Activated B cell treated with CpG ODN at 0.5 μM for 24 hours (primary cell): ENCODE measurements at regions not wholly inside any gene's neighbourhood (a gene's known extent, or its start where the extent isn't known, plus 50 kb on each side); places are given as distances from the start of the nearest gene placed in this dataset.
"Not testable (repeated sequence)": the region's sequence is repeated elsewhere in the genome, so short reads cannot be mapped to it uniquely, and the experiment has no call there.

Source experiments
- ATAC-seq: fragments of 200-7000 bp; cut with Tn5 transposase; one replicate; pipeline ENCODE4 v1.10.0; 2021; ENCODE audit warnings: low read depth, mild to moderate bottlenecking, moderate library complexity
- CTCF ChIA-PET: fragments of 350-600 bp; sonication (Branson Sonifier 250); formaldehyde crosslinking; loops from one replicate; lab custom pipeline; 2021; ENCODE audit warnings: antibody characterized with exemption; lab: Charles Lee
- POLR2A ChIA-PET: fragments of 350-600 bp; sonication (Branson Sonifier 250); formaldehyde crosslinking; loops from one replicate; lab custom pipeline; 2021; ENCODE audit warnings: antibody characterized with exemption; lab: Charles Lee
- DNase-seq: peaks from one replicate; pipeline ENCODE4 v3.0.0; 2022
- H3K27ac Mint-ChIP-seq: one replicate; pipeline ENCODE4 v1.8.0; 2020; ENCODE audit warnings: mixed read lengths
- H3K27me3 Mint-ChIP-seq: one replicate; pipeline ENCODE4 v1.8.0; 2021; ENCODE audit warnings: mixed read lengths
- H3K36me3 Mint-ChIP-seq: one replicate; pipeline ENCODE4 v1.8.0; 2021; ENCODE audit warnings: low read depth, mixed read lengths
- H3K4me1 Mint-ChIP-seq: one replicate; pipeline ENCODE4 v1.8.0; 2021; ENCODE audit warnings: mixed read lengths
- H3K4me3 Mint-ChIP-seq: one replicate; pipeline ENCODE4 v1.8.0; 2020; ENCODE audit warnings: mild to moderate bottlenecking, mixed read lengths
- H3K9me3 Mint-ChIP-seq: one replicate; pipeline ENCODE4 v1.8.0; 2020; ENCODE audit warnings: mixed read lengths
- intact Hi-C: fragments of 100-400 bp; cut with micrococcal nuclease; formaldehyde crosslinking; loops from one replicate; pipeline ENCODE4 v1.15.1; 2024
- TF ChIP-seq, protein P1 (sequence below): fragments of 200-600 bp; IDR thresholded peaks from one replicate; pipeline ENCODE4 v1.8.0; 2022; ENCODE audit warnings: antibody characterized with exemption, mild to moderate bottlenecking

DNA sequence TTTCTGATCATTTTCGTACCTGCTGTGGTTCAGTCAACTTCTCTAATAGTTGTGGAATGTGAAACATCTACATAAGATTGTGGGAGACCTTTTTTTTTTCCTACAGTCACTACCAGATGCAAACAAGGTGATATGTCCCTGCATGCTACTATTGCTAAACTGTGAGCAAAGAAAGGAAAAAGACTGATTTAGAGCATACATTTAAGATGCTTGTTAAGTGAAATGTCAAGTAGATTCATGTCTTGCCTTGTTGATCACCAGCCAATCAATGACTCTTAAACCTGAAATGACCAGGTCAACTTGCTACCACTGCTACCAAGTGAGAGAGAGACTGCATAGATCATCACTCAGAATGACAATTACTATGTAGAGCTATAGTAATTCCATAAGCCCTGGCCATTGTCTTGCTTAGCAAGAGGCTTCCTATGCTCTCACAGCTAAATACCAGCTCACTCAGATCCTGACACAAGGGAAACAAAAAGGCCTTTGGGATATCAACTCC is 84.3 kb upstream of the SKAP2 start:
- H3K9me3 Mint-ChIP-seq: no peaks in the 10 kb centered on the region
- TF ChIP-seq, protein P1, sequence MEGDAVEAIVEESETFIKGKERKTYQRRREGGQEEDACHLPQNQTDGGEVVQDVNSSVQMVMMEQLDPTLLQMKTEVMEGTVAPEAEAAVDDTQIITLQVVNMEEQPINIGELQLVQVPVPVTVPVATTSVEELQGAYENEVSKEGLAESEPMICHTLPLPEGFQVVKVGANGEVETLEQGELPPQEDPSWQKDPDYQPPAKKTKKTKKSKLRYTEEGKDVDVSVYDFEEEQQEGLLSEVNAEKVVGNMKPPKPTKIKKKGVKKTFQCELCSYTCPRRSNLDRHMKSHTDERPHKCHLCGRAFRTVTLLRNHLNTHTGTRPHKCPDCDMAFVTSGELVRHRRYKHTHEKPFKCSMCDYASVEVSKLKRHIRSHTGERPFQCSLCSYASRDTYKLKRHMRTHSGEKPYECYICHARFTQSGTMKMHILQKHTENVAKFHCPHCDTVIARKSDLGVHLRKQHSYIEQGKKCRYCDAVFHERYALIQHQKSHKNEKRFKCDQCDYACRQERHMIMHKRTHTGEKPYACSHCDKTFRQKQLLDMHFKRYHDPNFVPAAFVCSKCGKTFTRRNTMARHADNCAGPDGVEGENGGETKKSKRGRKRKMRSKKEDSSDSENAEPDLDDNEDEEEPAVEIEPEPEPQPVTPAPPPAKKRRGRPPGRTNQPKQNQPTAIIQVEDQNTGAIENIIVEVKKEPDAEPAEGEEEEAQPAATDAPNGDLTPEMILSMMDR: no peak
- H3K27ac Mint-ChIP-seq: no peak overlapping the region
- ChIA-PET POLR2A (no interaction called here), CTCF (no interaction called here)
- ATAC-seq (no peak), DNase-seq (no peak)
- H3K27me3 Mint-ChIP-seq: peaks cover 17% of the 10 kb centered on the region
- H3K4me3 Mint-ChIP-seq: no peak overlapping the region
- intact Hi-C loops: no loop called here
- H3K36me3 Mint-ChIP-seq: no peaks in the 10 kb centered on the region
- no peaks in the 10 kb centered on the region for H3K4me1 Mint-ChIP-seq

DNA sequence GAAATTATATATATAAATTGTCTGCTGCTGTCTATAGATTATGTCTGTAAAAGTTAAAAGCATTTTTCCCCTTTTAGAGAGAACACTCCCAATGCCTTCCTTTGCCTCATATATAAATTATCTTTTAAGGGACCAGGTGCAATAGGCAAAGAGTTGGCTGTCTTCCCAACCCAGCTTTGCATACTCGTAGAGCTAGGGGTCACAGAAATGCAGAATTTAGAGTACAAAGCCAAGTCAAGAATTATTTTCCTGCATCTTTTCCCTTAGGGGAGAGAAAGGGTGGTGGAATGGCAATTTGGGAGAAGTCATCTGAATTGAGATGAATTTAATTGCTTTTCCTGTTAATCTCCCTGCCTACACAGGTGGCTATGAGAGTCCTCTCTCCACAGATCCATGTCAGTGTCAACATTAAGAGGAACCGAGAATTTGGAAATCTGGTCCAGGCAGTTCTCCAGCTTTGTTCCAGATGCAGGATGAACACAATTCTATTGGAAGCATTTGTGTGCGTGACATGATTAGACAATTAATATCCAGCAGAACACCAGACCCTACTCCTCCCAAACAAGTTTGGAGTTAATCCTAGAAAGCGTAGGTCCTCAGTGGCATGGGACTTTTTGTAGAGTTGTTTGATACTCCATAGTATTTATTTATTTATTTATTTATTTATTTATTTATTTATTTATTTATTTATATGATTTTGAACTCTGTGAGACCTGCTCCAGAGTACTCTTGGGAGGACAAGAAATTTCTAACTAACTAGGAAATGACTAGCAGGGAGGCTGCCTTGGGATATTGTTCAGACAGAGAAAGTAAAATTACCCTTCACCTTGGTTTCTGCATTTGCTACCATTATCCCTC is 80.3 kb upstream of the SKAP2 start:
- H3K9me3 Mint-ChIP-seq: no peaks in the 10 kb centered on the region
- intact Hi-C loops: no loop called here
- TF ChIP-seq, protein P1: no peak
- no peak overlapping the region for H3K4me3 Mint-ChIP-seq
- no peak overlapping the region for H3K27ac Mint-ChIP-seq
- H3K4me1 Mint-ChIP-seq: no peaks in the 10 kb centered on the region
- ChIA-PET CTCF (no interaction called here), POLR2A (no interaction called here)
- peaks cover 12% of the 10 kb centered on the region for H3K27me3 Mint-ChIP-seq
- DNase-seq: no peak
- ATAC-seq: no peak
- no peaks in the 10 kb centered on the region for H3K36me3 Mint-ChIP-seq

DNA sequence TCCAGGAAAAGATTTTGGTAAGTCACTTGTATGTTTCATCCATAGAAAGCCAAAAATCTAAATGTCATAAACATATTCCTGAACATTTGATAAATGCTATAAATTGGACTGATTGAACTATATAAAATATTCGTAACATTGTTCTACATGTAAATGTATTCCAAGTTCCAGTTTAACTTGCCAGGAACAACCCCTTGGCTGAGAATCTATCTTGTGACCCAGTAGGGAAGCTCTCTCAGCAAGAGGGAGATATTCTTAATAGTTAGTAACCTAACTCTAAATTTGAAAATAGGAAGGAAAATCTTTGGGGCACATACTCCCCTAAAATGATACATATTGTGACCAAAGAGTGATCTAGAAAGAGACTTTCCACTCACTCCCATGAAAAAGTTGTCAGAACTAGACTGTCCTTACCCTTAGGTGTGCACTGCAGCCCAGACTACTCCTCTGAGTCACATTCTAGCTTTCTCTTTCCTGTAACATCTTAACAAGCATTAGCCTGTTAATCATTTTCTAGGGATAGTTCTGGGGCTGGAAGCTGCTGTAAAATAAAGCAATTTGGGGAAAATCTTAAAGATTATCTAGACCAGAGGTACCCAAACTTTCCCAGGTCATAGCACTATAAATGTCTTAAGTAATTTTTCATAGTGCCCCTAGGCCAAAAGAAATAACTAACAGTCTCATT is 73.7 kb upstream of the SKAP2 start:
- ATAC-seq: no peak
- intact Hi-C loops: no loop called here
- Mint-ChIP-seq H3K27me3 (peaks cover 11% of the 10 kb centered on the region), H3K27ac (no peak overlapping the region), H3K4me1 (no peaks in the 10 kb centered on the region), H3K9me3 (no peaks in the 10 kb centered on the region), H3K4me3 (no peak overlapping the region), H3K36me3 (no peaks in the 10 kb centered on the region)
- ChIA-PET POLR2A (no interaction called here), CTCF (no interaction called here)
- no peak for DNase-seq
- TF ChIP-seq, protein P1: no peak

DNA sequence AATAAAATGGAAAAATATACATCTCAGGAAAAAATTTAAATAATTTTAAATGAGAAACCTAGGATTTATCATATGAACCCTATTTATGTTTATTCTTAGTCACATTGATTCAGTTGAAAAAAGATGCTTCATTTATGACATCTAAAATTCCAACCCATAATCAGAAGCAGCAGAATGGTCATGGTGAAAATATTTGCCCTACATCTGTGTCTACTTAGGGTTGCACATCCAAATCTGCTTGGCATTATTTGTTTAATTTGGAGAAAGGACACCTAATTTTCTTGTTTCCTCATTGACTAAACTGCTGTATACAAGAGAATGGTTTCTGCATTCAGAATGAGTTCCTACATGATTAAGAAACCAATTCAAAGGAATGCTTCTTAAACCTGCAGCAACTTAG is 72.9 kb upstream of the SKAP2 start:
- Mint-ChIP-seq H3K36me3 (no peaks in the 10 kb centered on the region), H3K27ac (no peak overlapping the region), H3K9me3 (no peaks in the 10 kb centered on the region), H3K4me1 (no peaks in the 10 kb centered on the region), H3K4me3 (no peak overlapping the region), H3K27me3 (peaks cover 10% of the 10 kb centered on the region)
- ATAC-seq (no peak), DNase-seq (no peak)
- ChIA-PET POLR2A (no interaction called here), CTCF (no interaction called here)
- TF ChIP-seq, protein P1: no peak
- intact Hi-C loops: no loop called here

DNA sequence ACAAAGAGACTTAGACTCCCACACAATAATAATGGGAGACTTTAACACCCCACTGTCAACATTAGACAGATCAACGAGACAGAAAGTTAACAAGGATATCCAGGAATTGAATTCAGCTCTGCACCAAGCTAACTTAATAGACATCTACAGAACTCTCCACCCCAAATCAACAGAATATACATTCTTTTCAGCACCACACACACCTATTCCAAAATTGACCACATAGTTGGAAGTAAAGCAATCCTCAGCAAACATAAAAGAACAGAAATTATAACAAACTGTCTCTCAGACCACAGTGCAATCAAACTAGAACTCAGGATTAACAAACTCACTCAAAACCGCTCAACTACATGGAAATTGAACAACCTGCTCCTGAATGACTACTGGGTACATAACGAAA is 68.2 kb upstream of the SKAP2 start:
- CTCF ChIA-PET, H3K9me3 Mint-ChIP-seq, H3K4me3 Mint-ChIP-seq, DNase-seq, POLR2A ChIA-PET, H3K27ac Mint-ChIP-seq, ATAC-seq, intact Hi-C loops, H3K36me3 Mint-ChIP-seq, H3K27me3 Mint-ChIP-seq, H3K4me1 Mint-ChIP-seq: not testable (repeated sequence)
